ENCODE measurements at regions not wholly inside any gene's neighbourhood (a gene's known extent, or its start where the extent isn't known, plus 50 kb on each side); places are given as distances from the start of the nearest gene placed in this dataset.
"Not testable (repeated sequence)": the region's sequence is repeated elsewhere in the genome, so short reads cannot be mapped to it uniquely, and the experiment has no call there.

DNA sequence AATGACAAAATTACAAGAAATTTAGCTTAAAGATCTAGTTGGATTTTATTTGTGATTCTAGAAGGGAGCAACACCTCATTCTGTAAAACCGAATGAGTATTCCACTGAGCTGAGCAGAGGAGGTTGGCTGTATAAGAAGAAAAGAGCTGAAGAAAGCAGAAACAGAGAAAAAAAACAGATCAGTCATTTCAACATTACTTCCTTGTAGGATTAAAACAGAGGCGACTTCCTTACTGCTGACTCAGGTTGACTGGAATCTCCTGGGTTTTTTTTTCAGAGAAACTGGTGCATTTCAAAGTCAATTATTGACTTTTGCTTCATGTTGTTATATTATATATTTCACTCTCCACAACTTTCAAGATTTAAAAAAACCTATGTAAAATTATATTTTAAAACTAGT lies 368.1 kb upstream of the UBE2E2 start:
- no peak for DNase-seq

DNA sequence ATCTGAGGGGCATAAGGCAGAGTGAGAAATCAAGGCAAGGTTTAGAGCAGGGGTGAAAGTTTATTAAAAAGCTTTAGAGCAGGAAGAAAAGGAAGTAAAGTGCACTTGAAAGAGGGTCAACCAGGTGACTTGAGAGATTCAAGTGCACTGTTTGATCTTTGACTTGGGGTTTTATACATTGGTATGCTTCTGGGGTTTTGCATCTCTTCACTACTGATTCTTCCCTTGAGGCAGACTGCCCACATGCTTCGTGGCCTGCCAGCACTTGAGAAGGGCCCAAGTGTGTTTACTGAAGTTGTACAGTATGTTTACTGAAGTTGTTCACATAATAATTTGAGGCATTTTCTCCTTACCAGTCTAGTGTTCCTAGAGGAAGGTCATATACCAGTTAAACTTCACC lies 367.0 kb upstream of the UBE2E2 start:
- DNase-seq: no peak

DNA sequence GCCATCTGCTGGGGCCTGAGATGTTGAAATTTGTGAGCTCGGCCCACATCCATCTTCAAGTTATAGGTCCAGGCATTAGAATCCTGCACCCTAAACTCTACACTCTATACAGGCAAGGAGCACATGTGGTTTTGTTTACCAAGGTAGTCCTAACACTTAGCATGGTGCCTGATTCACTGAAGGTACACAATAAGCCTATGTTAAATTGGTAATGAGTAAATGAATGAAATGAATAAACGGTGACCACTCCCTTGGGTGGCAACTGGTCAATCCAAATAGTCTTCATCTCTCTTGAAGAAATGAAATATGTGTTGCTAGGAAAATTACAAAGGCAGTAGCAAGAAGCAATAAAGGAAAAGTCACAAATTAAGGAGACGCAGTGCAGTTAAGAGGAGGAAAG lies 359.3 kb upstream of the UBE2E2 start:
- DNase-seq: no peak

DNA sequence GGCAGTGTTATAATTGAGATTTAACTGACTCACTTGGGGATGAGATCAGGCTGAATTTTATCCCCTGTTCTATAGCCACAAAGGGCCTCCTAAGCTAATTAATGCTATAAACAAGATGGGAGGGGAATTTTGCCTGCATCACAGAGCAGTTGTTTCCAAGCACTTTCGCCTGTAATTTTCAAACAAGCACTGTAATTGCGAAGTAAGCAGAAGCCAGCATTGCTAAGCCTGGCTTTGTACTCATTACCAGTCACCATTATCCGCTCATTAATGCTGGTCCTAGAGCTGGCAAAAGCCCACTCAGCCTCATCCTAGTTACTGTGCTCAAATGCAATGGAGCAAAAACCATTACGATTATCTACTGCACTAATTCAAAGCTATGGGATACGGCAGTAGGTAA lies 356.6 kb upstream of the UBE2E2 start:
- no peak for DNase-seq

DNA sequence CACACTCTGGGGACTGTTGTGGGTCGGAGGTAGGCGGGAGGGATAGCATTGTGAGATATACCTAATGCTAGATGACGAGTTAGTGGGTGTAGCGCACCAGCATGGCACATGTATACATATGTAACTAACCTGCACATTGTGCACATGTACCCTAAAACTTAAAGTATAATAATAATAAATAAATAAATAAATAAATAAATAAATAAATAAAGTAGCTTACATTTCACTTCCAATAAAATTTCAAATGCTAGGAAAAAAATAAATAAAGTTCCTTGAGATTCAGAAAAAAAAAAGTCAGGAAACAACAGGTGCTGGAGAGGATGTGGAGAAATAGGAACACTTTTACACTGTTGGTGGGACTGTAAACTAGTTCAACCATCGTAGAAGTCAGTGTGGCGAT lies 353.5 kb upstream of the UBE2E2 start:
- DNase-seq: not testable (repeated sequence)

DNA sequence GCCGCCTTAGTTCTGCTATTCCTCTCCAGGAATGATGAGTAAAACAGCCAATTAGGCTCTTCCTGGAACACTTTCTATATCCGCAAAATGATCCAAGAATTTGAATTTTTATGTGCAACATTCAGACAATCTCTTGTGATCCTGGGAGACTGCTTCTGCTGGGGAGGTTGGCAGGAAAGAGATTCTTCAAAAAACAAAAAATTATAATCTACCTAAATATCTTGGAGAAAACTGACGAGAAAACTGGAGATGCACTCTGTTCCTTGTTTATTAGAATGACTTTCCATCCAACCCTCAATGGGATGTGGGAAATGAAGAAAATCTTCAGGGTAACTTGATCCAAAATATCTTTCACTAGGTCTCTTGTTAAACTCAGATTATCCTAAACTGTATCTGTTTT lies 346.3 kb upstream of the UBE2E2 start:
- no peak for DNase-seq

DNA sequence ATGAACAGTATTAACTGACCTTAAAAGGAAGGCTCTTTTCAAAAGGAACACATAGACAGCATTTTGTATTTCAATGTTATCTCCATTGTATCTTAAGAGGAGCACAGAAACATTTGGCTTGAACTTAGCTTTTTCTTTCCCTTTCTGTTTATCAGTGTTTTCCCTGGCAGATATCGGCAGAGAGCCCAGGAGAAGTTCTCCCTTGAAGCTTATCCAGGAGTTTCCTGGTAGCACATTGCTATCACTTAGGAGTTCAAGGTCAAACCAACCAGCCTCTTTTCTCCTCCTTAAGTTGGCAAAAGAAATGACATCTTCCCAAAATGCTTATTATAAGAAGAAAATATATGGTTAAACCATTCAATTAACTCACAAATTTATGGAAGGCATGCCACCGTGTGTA lies 344.6 kb upstream of the UBE2E2 start:
- no peak for DNase-seq

DNA sequence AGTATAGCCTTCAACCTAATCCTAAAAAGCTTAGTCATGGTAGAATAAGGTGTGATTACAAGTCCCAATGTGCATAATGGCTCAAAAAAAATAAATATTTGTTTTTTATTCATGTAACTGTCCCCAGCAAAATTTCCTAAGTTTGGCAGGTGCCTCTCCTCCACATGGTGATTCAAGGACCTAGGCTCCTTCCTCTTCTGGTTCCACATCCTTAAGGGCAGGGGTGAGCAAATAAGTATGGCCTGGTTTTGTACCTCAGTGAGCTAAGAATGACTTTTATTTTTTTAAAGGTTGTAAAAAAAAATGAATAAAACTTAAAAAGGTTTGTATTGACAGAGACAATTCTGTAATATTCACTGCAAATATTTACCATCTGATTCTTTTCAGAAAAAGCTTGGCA lies 343.5 kb upstream of the UBE2E2 start:
- no peak for DNase-seq

DNA sequence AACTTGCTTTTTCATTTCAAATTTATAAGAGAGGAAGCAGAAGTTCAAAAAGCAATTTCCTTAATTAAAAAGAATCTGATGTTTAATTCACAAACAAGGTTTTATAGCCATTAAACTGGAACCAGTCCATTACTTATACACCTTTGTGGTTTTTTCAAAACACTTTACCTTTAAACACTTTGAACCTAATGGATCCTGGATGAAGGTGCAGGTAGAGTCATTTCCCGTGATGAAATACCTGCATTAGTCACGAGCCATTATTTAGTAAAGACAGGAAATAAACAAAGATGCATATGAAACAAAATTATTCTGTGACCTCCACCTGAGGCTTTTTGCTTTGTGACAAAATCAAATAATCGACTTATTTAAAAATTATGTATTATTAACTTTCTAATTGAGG lies 341.7 kb upstream of the UBE2E2 start:
- DNase-seq: no peak

DNA sequence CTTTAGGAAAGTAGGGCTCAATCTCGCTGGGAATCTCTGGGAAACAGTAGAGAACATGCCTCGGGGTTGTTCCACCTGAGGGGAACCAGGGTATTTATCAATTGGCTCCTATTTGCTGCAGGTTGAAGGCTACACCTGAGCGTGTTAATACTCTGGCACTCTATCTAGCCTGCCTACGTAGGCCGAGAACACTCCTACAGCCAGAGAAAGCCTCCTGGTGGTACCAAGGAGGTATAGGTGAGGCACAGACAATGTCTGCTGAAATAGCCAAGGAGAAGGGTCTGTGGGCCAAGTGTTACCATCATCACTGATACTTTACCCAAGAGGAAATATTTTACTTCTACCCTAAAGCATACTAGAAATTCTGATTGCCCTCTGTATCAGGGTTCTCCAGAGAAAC lies 341.0 kb upstream of the UBE2E2 start:
- no peak for DNase-seq

DNA sequence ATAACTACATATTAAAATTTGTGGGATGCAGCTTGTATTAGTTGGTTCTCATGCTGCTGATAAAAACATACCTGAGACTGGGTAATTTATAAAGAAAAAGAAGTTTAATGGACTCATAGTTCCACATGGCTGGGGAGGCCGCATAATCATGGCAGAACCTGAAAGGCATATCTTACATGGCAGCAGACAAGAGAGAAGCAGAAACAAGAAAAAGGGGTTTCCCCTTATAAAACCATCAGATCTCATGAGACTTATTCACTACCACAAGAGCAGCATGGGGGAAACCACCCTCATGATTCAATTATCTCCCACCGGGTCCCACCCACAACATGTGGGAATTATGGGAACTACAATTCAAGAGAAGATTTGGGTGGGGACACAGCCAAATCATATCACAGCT lies 320.3 kb upstream of the UBE2E2 start:
- DNase-seq: not testable (repeated sequence)

DNA sequence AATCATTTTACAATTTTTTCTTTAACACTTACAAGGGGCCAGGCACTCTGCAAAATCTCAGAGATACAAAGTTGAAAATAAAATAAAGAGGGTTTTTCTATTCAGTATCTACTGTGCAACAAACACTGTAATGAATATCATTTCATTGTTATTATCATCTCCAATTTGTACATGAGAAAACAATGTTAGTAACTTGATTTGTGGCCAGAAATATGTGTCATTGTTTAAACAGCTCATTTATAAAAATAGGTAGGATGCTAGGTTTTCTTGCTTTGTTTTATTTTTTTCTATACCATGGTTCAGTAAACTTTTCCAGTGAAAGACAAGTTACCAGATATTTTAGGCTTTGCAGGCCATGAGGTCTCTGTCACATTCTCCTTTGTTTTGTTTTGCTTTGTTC lies 318.1 kb upstream of the UBE2E2 start:
- DNase-seq: no peak

DNA sequence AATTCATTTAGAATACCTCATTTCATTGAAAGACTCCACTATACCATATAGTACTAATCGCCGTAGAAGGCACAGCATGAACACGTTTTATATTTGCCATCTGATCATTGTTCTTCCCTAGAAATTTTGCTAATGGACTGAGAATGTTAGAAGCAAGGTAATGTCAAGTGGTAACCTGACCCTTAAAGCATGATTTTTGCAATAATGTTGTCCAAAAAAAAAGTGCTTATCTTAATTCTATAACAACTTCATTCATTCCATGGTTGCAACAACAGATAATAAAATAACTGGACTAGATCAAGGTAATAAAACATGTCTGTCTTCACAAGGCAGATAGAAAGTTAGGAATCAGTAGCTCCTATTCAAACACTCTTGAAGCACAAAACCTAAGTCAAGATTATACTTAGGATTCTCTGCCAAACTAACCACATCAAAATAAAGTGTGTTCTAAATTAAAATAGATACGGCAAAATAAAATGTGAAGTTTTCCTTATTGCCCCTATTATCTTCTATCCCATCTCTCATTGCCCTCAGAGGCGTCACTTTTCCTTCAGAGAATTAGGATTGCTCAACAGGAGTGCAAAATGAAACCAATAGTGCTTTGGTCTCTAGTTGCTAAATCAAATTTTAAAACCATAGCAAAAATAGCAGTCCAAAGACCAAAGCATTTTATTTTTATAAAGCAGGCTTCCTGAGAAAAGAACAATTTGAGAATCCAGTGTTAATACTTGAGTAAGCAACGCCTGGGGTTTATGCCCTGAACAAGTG lies 317.4 kb upstream of the UBE2E2 start:
- DNase-seq: no peak

DNA sequence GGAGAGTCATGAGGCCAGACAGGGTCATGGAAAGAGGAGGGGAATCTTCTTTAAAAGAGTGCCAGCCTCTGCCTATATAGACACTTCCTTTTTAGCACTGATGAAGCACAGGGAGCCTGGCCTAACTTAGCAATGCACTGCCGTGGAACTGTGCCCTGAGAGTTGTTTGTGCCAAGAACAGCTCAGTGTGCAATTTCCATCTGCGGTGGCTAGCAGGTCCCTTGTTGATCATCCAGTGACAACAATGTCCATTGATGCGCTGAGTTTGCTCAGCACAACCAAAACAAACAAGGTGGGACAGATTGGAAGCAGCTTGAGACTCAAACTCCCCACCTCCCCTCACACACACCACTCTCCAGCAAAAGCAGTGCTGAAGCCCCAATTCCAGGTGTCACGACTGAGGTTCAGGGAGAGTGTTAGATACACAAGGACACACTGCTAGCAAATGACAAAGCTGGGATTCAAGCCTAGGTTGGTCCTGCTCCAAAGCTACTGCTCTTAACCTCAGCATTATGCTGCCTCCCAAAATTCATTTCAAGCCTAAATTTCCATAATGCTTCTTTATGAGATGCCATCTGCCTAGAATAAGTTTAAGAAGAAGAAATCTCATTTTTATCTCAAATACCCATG lies 316.6 kb upstream of the UBE2E2 start:
- no peak for DNase-seq

DNA sequence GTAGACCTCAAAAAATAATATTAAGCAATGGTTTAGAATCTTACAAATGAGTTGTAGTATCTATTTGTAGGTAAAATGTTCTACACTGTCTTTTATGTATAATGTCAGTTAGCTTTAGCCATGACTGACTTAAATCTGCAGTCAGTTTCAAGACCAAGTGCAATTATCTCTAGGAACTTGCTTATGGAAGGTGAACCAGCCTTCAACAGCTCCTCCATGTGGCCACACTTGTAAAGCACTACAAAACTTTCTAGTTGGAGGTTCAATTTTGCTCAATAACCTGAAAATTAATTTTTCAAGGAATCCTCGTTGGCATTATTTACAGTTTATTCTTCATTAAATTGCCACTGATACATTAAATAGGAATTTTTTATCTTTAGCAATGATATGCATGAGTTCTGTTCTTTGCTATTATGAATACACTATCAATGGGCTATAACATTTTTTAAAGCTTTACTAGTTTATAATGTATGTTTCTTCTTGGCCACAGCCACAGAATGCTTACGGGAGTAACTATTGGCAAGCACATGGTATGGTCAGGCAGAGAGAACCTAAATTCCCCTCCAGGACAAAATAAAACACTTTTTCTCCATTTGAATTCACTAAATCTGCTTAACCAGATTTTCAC lies 315.3 kb upstream of the UBE2E2 start:
- DNase-seq: no peak

DNA sequence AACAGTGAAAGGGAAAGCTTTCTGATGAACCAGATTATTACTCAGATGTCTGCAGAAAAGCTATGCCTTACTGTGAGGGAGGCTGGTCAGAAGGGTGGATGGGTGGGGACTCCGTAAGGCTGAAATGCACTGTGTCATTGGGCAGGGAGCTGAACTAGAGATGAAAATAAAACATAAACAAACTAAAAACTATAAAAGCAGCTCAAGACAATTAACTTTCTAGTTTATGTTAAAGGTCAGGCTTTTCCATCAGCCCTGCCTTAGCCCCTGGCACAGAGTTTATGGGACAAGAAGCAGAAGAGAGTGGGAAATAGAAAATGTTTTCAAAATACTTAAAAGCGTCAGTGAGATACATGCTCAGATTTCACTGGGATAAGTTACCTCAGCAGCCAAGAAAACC lies 310.0 kb upstream of the UBE2E2 start:
- no peak for DNase-seq

DNA sequence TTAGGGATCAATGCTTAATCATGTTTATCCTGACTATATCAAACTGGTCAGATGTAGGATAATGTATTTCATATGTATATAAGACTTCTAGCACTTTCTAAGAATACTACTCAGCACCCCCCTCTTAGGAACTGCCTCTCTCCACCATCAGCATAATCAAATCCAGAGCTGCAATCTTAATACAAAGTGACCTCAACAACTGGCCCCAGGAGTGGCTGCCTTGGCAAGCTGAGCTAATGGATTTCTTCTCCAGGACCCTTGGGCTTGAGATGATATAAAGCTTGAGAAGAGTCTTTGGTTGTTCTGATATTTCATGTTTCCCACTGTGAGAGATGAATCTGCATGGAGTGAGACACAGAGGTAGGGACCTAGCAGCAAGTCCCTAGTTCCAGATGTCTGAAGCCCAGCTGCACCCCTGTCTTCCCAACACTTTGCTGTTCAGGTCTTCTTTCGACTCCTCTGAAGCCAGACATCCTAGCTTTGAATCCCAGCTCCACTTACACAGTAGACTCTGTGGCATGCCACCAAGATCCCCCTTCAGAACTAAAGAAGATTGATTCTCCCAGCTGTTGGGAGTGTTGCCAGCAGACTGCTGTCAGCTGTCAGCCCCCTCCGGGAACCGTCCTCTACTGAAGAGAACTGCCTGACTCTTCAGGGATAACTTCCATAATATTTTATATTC lies 309.3 kb upstream of the UBE2E2 start:
- no peak for DNase-seq

DNA sequence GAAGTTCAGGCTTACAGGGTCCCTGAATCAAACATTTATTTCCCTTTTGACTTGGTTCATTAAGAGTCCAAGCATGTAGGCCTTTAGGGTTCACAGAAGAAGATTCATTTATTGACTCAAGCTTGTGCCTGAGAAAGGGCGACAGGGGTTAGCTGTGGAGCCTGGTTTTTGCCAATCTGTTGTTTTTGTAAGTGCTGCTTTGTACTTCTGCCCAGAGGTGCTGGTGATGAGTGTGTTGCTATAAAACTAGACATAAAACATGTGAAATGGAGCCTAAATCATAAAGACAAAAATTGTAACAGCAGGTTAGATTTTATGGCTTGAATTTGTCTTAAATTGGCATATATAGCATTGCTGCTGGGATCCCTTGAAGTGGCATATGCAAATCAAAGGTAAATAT lies 308.3 kb upstream of the UBE2E2 start:
- no peak for DNase-seq

DNA sequence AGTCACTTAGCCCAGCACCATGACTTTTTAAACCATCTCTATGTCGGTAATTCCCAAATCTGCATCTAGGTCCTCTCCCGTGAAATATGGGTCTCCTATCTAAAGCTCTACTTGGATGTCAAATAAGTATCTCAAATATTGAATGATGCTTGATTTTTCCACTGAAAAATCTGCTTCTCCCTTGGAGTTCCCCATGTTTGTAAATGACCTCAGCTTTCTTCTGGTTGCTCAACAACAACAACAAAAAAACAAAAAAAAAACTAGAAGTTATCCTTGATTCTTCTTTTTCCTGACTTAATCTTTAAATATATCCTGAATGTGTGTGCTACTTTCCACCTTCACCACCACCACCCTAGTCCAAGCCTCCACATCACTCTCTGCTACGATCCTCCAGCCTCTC lies 307.5 kb upstream of the UBE2E2 start:
- DNase-seq: no peak

DNA sequence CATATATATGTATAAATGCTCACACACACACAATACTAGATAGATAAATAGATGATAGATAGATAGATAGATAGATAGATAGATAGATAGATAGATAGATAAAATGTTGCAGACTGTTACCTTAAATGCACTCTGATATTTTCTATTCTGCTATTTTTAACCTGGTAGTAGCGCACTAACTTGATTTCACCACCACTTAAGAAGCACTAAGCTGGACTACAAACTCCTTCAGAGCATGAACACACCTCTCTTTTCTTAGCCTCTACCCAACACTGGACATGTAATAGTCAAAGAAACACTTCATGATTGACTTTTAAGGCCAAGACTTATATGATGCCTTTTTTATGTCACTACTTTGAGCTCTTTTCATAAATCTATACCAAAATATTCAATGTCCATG lies 304.6 kb upstream of the UBE2E2 start:
- DNase-seq: no peak

DNA sequence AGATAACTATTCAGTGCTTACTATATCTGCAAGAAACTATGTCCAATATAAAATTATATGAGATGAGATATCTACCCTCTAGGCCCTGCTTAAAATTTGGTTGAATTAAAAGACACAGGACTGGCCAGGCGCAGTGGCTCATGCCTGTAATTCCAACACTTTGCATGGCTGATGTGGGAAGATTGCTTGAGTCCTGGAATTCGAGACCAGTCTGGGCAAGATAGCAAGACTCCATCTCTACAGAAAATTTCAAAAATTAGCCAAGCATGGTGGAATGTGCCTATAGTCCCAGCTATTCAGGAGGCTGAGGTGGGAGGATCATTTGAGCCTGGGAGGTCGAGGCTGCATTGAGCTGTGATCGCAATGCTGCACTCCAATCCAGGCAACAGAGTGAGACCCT lies 303.7 kb upstream of the UBE2E2 start:
- DNase-seq: no peak

DNA sequence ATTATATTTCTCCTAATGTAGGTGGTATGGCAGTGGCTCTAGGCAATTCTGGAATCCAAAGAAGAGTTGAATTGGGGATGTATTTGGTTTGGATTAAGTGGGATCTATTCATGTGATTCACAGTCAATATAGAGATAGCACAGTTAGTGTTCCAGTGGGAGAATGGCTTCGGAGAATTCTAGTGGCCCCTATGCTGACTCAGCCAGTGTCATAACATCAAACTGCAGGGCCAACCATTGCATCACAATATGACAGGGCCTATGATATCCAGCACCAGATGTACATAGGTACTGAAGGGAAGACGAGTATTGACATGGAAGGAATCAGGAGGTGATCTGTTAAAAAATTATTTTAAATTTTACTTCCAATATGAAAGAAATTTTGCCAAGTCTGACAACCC lies 302.8 kb upstream of the UBE2E2 start:
- DNase-seq: no peak

DNA sequence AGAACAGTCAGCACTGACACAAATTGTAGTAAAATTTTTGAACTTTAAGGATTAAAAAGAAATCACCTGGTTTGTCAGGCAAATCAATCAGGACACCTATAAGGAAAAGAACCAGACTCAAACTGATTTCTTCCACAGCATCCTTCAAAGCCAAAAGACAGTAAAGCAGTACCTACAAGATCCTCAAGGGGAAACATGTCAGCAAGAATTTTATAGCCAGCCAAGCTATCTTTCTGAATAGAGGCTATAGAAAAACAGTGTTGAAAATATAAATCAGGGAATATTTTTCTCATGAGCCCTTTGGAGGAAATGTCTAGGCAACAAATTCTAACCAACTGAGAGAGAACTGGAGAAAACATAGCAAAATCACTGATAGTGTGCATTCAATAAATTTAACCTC lies 301.4 kb upstream of the UBE2E2 start:
- DNase-seq: no peak

DNA sequence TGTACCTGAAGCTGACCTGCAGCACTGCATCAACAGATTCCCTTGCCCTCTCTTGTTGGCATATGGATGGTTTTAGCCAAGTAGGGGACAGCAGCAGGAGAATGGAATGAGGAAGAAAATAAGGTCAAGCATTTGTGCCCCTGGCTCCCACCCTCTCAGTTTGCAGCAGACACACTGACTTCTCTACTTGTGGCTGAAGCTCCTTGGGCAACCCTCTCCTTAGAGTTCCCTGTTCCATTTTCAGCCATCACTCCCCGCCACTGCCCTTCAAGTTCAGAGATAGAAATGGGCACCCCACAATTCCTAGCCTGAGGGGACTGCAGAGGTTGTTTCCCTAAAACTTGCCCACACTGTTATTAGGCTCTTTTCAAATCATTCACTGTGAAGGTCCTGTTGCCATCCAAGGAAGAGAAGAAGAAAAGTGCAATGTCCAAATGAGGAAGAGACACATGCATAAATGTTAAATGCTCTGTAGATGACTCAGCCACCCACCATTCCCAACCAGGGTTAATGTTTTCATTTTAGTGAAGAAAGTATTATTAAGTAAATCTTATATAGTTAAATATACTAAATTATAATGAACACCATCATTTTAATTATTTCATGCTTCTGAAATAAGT lies 295.9 kb upstream of the UBE2E2 start:
- DNase-seq: no peak

Measured in NCI-H1436 treated with DMSO at 0.1 percent for 48 hours (cell line).